GM19023 (cell line): ENCODE measurements at regions not wholly inside any gene's neighbourhood (a gene's known extent, or its start where the extent isn't known, plus 50 kb on each side); places are given as distances from the start of the nearest gene placed in this dataset.
"Not testable (repeated sequence)": the region's sequence is repeated elsewhere in the genome, so short reads cannot be mapped to it uniquely, and the experiment has no call there.

ENCODE experiments used
- ATAC-seq: cut with Tn5 transposase; IDR thresholded peaks from one replicate; pipeline ENCODE4 v1.9.1; 2021; ENCODE audit warnings: mild to moderate bottlenecking, moderate library complexity; ENCODE audit not compliant: unreplicated experiment

GRCh38 chr4:142897518-142897917 lies 51.4 kb upstream of the INPP4B start:
- not testable (repeated sequence) for ATAC-seq

GRCh38 chr4:142900622-142901021 lies 54.5 kb upstream of the INPP4B start:
- ATAC-seq = no peak

GRCh38 chr4:142901166-142901662 lies 55.1 kb upstream of the INPP4B start:
- no peak for ATAC-seq

- not testable (repeated sequence) for ATAC-seq
Observed at GRCh38 chr4:142903617-142904016, 57.5 kb upstream of the INPP4B start.

DNA sequence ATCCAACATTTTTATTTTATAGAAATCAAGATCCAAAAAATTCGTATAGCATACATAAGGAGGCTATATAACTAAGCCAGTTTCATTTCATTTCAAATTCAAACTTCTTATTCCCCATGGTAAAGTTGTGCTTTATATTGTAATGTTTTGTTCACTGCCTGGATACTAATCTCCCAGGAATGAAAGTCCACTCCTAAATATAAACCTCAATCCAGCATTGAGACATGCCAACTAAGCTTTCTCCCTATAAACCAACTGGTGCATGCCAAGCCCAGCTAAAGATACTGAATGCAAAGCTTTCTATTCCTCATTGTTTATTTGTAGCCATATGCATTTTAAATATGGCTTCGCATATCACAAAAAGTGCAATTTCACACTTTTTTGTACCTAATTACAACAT lies 63.8 kb upstream of the INPP4B start:
- ATAC-seq = no peak

GRCh38 chr4:142913034-142913433 lies 66.9 kb upstream of the INPP4B start:
- no peak for ATAC-seq

GRCh38 chr4:142913461-142914030 lies 67.4 kb upstream of the INPP4B start:
- no peak for ATAC-seq

DNA sequence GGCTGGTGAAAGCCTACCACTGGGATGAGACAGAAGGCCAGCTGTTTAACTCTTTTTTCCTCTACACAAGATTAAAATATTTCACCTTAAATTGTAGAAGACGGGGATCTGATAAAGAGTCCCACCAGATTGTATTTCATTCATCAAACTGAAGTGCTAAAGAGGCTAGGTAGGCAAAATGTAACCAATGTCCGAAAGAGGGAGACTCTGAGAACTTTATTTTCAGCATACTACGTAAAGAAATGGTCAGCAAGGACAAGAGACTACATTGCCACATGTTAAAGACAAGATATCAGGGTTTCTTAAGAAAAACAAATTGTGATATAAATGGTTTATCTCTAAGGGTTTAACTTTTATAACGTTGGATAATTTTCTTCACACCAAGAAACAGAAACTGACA lies 71.6 kb upstream of the INPP4B start:
- no peak for ATAC-seq

DNA sequence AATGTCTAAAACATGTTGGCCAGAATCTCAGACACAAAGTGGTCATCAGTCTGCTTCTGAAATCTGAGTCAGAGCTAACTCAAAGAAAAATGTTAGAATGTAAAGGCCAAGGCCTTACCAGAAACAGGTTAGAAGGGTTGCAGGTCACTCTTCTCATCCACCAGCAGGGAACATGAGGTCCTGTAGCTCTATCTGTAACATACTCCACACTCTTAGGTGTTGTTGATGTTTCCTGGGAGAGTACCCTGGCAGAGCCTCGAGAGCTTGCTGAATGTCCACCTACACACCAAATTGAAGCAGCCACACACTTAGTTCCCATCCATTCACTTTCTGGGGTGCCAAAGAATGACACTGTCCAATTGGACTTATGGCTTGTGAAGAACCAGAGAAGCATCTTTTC lies 76.6 kb upstream of the INPP4B start:
- no peak for ATAC-seq

DNA sequence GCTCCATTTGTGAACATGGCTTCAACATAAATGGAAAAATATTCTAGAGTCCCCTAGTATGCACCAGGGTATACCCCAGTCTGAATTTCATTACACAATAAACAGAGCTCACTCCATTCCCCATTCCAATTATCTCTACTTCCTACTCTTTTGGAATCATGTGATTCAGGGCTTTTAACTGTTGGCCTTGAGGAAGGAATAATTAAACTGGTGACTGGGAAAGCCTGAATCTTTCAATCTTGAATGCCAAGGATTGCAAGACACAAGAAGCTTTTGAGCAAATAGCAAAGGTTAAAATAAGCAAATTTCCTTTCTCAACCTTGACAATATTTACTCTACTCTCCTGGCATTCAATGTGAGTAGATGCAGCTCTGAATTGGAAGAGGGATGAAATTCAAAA lies 77.5 kb upstream of the INPP4B start:
- no peak for ATAC-seq

DNA sequence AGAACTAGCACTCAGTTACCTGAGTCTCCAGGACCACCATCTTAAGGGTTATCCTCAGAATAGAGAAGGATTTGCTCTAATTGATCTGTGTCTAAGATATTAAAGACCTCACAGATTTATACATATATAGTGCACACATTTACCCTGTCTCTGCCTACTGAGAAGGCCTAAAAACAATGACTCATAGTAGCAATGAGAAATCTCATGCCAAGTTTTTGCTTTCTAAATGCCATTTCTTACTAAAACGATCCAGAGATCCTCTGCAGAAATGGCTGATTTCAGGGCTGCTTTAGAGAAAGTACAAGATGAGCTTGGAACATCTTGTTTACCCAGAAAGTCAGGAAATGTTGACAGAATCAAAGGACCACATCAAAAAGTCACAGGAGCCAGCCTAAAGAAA lies 79.1 kb upstream of the INPP4B start:
- ATAC-seq = no peak

GRCh38 chr4:142927721-142928120 lies 81.6 kb upstream of the INPP4B start:
- no peak for ATAC-seq

- no peak for ATAC-seq
Observed at GRCh38 chr4:142929526-142929925, 83.4 kb upstream of the INPP4B start.

DNA sequence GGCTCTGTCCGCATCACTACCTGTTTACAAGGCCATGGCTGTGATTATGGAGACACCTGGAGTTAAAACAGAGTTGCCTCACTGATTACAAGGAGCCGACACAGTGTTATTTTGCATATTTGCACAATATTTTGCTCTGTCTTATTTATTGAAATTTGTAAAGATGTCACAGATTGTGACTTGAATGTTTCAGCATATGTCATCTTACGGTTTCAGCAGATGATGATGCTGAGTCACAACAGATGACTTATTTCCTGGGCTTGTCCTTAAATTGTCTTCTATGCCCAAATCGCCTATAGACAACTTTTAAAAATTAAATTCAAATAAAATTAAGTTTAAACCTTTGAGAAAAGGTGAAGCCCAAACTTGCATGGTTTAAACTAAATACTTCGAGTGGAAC lies 87.1 kb upstream of the INPP4B start:
- ATAC-seq = no peak

DNA sequence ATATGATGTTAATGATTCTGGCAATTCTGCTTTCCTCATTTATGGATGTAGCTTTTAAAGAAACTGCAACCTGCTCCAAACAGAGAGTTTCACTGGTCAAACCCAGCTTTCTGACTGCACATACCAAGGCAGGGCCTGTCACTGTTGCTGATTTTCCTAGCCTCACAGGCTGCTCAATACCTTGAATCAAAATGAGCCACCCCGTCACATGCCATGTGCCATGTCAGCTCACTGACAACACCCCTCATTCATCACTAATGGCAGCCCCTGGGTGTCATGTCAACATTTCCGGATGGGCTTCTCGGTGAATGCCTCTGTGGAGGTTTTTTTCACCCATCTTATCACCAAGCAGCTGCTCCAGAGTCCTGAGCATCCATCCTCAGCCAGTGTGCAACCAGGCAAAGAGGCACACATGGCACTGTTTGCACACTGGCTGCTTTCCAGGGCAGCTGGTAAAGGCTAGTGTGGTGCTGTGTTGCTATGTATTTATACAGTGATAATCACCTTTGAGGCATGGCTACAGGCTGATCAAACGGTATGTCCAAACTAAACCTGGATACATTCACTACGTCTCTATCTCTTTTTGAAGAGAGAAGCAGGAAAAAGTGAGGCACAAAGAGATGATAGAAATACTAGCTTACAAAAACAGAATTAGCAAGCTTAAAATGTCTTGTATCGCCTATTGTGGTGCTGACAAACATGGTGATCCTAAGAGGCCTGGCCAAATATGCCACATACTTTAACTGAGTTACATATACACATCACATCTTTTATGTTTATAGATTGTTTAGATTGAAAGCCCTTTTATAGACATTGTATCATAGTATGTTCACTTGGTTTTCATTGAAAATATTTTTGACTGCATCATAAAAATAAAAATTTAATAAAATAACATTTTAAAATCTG lies 94.6 kb upstream of the INPP4B start:
- no peak for ATAC-seq

DNA sequence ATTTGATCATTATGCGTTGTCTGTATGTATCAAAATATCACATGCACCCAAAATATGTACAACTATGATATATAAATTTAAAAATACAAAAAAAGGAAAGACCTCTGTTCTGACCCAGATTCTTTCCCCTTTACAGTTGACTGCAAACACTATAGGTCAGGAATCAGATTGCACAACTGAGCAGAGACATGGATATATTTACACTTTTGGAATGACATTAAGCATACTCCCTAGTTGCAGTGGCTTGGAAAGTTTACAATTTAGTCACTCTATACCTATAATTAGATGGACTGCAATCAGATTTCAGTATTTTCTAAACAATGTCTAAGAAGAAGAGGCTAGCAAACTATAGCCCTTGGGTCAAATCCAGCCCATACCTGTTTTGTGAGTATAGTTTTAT lies 98.5 kb upstream of the INPP4B start:
- ATAC-seq = no peak

GRCh38 chr4:142952821-142953580 lies 106.9 kb upstream of the INPP4B start:
- ATAC-seq = no peak

DNA sequence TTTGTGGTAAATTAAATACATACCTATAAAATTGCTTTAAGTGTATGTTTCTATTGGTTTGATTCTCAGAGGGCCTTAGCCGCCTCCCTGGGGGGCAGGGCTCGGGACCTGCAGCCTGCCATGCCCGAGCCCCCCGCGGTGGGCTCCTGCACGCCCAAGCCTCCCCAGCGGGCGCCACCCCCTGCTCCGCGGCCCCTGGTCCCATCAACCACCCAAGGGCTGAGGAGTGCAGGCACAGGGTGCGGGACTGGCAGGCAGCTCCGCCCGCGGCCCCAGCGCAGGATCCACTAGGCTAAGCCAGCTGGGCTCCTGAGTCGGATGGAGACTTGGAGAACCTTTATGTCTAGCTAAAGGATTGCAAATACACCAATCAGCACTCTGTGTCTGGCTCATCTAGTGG lies 108.3 kb upstream of the INPP4B start:
- ATAC-seq = no peak

GRCh38 chr4:142955501-142955900 lies 109.4 kb upstream of the INPP4B start:
- no peak for ATAC-seq

- ATAC-seq = no peak
Observed at GRCh38 chr4:142959173-142959572, 113.1 kb upstream of the INPP4B start.

DNA sequence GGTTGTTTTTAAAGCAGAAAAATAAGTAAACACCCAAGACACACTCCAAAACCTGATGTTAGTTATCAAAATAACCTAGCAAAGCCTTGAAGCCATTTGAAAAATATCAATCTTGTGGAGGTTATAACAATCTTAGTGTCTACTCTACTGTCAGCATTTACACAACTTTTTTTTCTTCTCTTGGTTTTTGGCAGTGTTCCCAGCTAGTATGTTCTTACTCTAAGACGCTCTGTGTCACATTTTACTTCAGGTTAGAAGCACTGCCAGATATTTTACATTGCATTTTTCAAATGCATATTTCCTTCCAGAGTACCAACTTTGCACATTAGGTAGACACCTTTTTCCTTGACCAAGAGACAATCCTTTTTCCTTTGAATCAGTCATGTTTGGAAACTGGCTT lies 114.0 kb upstream of the INPP4B start:
- no peak for ATAC-seq
